ENCODE measurements at regions not wholly inside any gene's neighbourhood (a gene's known extent, or its start where the extent isn't known, plus 50 kb on each side); places are given as distances from the start of the nearest gene placed in this dataset.

GRCh38 chr9:11676821-11677220 is 1016.4 kb upstream of the TYRP1 start:
- H3K9me3 ChIP-seq (ENCODE audit: control insufficient read depth, insufficient read depth, low read length), result peaks cover 5% of the 10 kb centered on the region
- TF ChIP-seq, protein P1, sequence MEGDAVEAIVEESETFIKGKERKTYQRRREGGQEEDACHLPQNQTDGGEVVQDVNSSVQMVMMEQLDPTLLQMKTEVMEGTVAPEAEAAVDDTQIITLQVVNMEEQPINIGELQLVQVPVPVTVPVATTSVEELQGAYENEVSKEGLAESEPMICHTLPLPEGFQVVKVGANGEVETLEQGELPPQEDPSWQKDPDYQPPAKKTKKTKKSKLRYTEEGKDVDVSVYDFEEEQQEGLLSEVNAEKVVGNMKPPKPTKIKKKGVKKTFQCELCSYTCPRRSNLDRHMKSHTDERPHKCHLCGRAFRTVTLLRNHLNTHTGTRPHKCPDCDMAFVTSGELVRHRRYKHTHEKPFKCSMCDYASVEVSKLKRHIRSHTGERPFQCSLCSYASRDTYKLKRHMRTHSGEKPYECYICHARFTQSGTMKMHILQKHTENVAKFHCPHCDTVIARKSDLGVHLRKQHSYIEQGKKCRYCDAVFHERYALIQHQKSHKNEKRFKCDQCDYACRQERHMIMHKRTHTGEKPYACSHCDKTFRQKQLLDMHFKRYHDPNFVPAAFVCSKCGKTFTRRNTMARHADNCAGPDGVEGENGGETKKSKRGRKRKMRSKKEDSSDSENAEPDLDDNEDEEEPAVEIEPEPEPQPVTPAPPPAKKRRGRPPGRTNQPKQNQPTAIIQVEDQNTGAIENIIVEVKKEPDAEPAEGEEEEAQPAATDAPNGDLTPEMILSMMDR (IDR thresholded peaks at IDR 0.05), result no peak
- no peaks in the 10 kb centered on the region for H3K4me1 ChIP-seq (ENCODE audit: control insufficient read depth, insufficient read depth, low read length)
- Mint-ChIP-seq H3K27ac (no peak overlapping the region), H3K36me3 (no peaks in the 10 kb centered on the region), H3K4me1 (no peaks in the 10 kb centered on the region), H3K27me3 (ENCODE audit: low read depth in 2 of 2) (no peaks in the 10 kb centered on the region), H3K9me3 (peaks cover 4 to 21% of the 10 kb centered on the region in 2 donors), H3K4me3 (no peak overlapping the region)
- H3K36me3 ChIP-seq (ENCODE audit: control insufficient read depth, insufficient read depth, low read length), result no peaks in the 10 kb centered on the region
- DNase-seq (no peak), ATAC-seq (no peak)
- intact Hi-C loops (cut with micrococcal nuclease), result no loop called here
- no peak overlapping the region for H3K27ac ChIP-seq (ENCODE audit: low read length)
- WGBS (ENCODE audit: insufficient coverage), result no CpG with 5 or more reads among the region's 2 CpGs
- no peaks in the 10 kb centered on the region for H3K27me3 ChIP-seq (ENCODE audit: control insufficient read depth, insufficient read depth, low read length)
- H3K4me3 ChIP-seq (ENCODE audit: low read length), result no peak overlapping the region

DNA sequence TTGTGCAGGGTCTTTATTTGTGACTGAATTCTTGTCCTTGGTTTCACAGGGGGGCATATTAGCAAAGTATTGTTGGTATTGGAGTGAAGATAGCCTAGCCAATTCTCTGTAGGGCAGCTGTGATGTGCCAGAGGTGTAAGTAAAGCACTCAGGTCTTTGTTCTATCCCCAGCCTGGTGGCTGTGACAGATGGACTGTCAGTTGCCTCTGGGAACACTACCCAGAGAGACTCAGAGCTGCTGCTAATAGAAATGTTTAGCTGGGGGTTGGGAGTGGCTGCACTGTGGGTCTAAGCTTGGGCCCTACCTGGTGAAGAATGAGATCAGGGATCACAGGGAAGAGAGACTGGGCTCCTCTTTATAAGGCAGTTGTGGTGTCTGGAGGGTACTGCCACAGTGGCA is 1006.5 kb upstream of the TYRP1 start:
- Histone ChIP-seq H3K9me3 (ENCODE audit: control insufficient read depth, insufficient read depth, low read length) (peaks cover 5% of the 10 kb centered on the region), H3K27ac (ENCODE audit: low read length) (no peak overlapping the region), H3K4me3 (ENCODE audit: low read length) (no peak overlapping the region), H3K36me3 (ENCODE audit: control insufficient read depth, insufficient read depth, low read length) (no peaks in the 10 kb centered on the region), H3K27me3 (ENCODE audit: control insufficient read depth, insufficient read depth, low read length) (no peaks in the 10 kb centered on the region), H3K4me1 (ENCODE audit: control insufficient read depth, insufficient read depth, low read length) (no peaks in the 10 kb centered on the region)
- DNase-seq (no peak), ATAC-seq (no peak)
- intact Hi-C loops (cut with micrococcal nuclease), result no loop called here
- no peaks in the 10 kb centered on the region for H3K36me3 Mint-ChIP-seq
- H3K27me3 Mint-ChIP-seq (ENCODE audit: low read depth in 2 of 2), result no peaks in the 10 kb centered on the region
- H3K9me3 Mint-ChIP-seq, result peaks cover 4 to 27% of the 10 kb centered on the region in 2 donors
- no peaks in the 10 kb centered on the region for H3K4me1 Mint-ChIP-seq
- H3K27ac Mint-ChIP-seq, result no peak overlapping the region
- H3K4me3 Mint-ChIP-seq, result no peak overlapping the region
- TF ChIP-seq, protein P1 (IDR thresholded peaks at IDR 0.05), result no peak

DNA sequence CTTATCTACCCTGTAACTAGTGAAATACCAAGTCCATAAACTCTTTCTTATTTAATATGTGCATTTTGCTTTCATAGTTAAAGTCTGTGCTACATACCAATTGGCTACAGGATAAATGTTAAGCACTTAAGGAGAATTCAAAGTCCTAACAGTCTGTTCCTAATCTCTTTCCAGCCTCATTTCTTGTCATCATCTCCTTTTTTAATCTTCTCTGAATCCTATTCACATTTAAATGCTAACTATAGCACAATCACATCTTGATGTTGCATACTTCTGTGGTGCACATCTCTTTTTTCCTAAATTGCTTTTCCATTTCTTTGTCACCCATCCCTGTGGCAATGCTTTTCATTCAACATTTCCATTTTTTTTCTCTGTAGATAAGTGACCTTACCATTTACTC is 996.1 kb upstream of the TYRP1 start:
- Histone ChIP-seq H3K4me1 (ENCODE audit: control insufficient read depth, insufficient read depth, low read length) (no peaks in the 10 kb centered on the region), H3K27me3 (ENCODE audit: control insufficient read depth, insufficient read depth, low read length) (no peaks in the 10 kb centered on the region), H3K4me3 (ENCODE audit: low read length) (no peak overlapping the region), H3K27ac (ENCODE audit: low read length) (no peak overlapping the region), H3K36me3 (ENCODE audit: control insufficient read depth, insufficient read depth, low read length) (no peaks in the 10 kb centered on the region), H3K9me3 (ENCODE audit: control insufficient read depth, insufficient read depth, low read length) (no peaks in the 10 kb centered on the region)
- intact Hi-C loops (cut with micrococcal nuclease), result no loop called here
- H3K27me3 Mint-ChIP-seq (ENCODE audit: low read depth in 2 of 2), result no peaks in the 10 kb centered on the region
- no peaks in the 10 kb centered on the region for H3K4me1 Mint-ChIP-seq
- ATAC-seq (no peak), DNase-seq (no peak)
- TF ChIP-seq, protein P1 (IDR thresholded peaks at IDR 0.05), result no peak
- no peaks in the 10 kb centered on the region for H3K36me3 Mint-ChIP-seq
- no peak overlapping the region for H3K4me3 Mint-ChIP-seq
- peaks cover 9 to 20% of the 10 kb centered on the region in 2 donors for H3K9me3 Mint-ChIP-seq
- no peak overlapping the region for H3K27ac Mint-ChIP-seq

- no peaks in the 10 kb centered on the region for H3K4me1 Mint-ChIP-seq
- Histone ChIP-seq H3K9me3 (ENCODE audit: control insufficient read depth, insufficient read depth, low read length) (no peaks in the 10 kb centered on the region), H3K4me1 (ENCODE audit: control insufficient read depth, insufficient read depth, low read length) (no peaks in the 10 kb centered on the region), H3K4me3 (ENCODE audit: low read length) (no peak overlapping the region), H3K27me3 (ENCODE audit: control insufficient read depth, insufficient read depth, low read length) (no peaks in the 10 kb centered on the region), H3K27ac (ENCODE audit: low read length) (no peak overlapping the region), H3K36me3 (ENCODE audit: control insufficient read depth, insufficient read depth, low read length) (no peaks in the 10 kb centered on the region)
- H3K27me3 Mint-ChIP-seq (ENCODE audit: low read depth in 2 of 2), result no peaks in the 10 kb centered on the region
- no peak overlapping the region for H3K4me3 Mint-ChIP-seq
- ATAC-seq (no peak), DNase-seq (no peak)
- intact Hi-C loops (cut with micrococcal nuclease), result no loop called here
- H3K9me3 Mint-ChIP-seq, result peaks cover 8 to 21% of the 10 kb centered on the region in 2 donors
- 86% methylated on average over 1 of the region's 3 CpGs for WGBS (ENCODE audit: insufficient coverage)
- TF ChIP-seq, protein P1 (IDR thresholded peaks at IDR 0.05), result no peak
- H3K27ac Mint-ChIP-seq, result no peak overlapping the region
- H3K36me3 Mint-ChIP-seq, result no peaks in the 10 kb centered on the region
These were observed 991.5 kb upstream of the TYRP1 start for GRCh38 chr9:11701706-11702105.
